IMR-90 (cell line): ENCODE measurements at regions not wholly inside any gene's neighbourhood (a gene's known extent, or its start where the extent isn't known, plus 50 kb on each side); places are given as distances from the start of the nearest gene placed in this dataset.

Experiments
- ATAC-seq: fragments of 200-7000 bp; cut with Tn5 transposase; 2 replicates; pipeline ENCODE4 v1.9.1; 2020; ENCODE audit warnings: low read depth, mild to moderate bottlenecking, moderate library complexity
- BruUV-seq: library from RNA; stranded (reverse); fragments of 400-500 nt; replicated peaks from 2 replicates; lab custom pipeline; 2021; lab: Mats Ljungman, UMichigan
- CTCF ChIA-PET: fragments of 300-600 bp; formaldehyde crosslinking; extraction: SDS; loops from one replicate; lab custom pipeline; 2021; ENCODE audit warnings: antibody characterized with exemption; lab: Yijun Ruan, JAX
- POLR2A ChIA-PET: fragments of 300-600 bp; sonication (Branson Sonifier 250); formaldehyde crosslinking; loops from one replicate; lab custom pipeline; 2022; ENCODE audit warnings: antibody characterized with exemption; ENCODE audit not compliant: unreplicated experiment; lab: Charles Lee
- DNase-seq: peaks from one replicate; pipeline ENCODE4 v3.0.0; 2013
- H2AFZ ChIP-seq: replicated peaks from 2 replicates; pipeline ENCODE3; 2013; ENCODE audit warnings: low read length, mild to moderate bottlenecking; ENCODE audit not compliant: poor library complexity
- H2AK5ac ChIP-seq: 2 replicates; pipeline ENCODE4 v1.6.1; 2013; ENCODE audit warnings: low read depth, low read length, inconsistent platforms
- H2AK9ac ChIP-seq: replicated peaks from 2 replicates; pipeline ENCODE3; 2013; ENCODE audit warnings: mild to moderate bottlenecking, low read depth, low read length, moderate library complexity; ENCODE audit not compliant: poor library complexity
- H2BK120ac ChIP-seq: 2 replicates; pipeline ENCODE4 v1.6.1; 2013; ENCODE audit warnings: low read depth, low read length, inconsistent platforms
- H2BK15ac ChIP-seq: 3 replicates; pipeline ENCODE4 v1.6.1; 2013; ENCODE audit warnings: low read depth, low read length, inconsistent platforms
- H2BK20ac ChIP-seq: 2 replicates; pipeline ENCODE4 v1.6.1; 2013; ENCODE audit warnings: low read depth, mild to moderate bottlenecking, inconsistent platforms, low read length, moderate library complexity
- H2BK5ac ChIP-seq: 2 replicates; pipeline ENCODE4 v1.6.1; 2013; ENCODE audit warnings: mild to moderate bottlenecking, low read depth, low read length, inconsistent platforms; ENCODE audit not compliant: poor library complexity, severe bottlenecking
- H3K14ac ChIP-seq: replicated peaks from 2 replicates; pipeline ENCODE4 v1.6.1; 2013; ENCODE audit warnings: low read depth, low read length, inconsistent platforms
- H3K18ac ChIP-seq: 2 replicates; pipeline ENCODE4 v1.6.1; 2013; ENCODE audit warnings: low read depth, low read length, control low read depth
- H3K23ac ChIP-seq: 2 replicates; pipeline ENCODE4 v1.6.1; 2013; ENCODE audit warnings: low read depth, low read length, inconsistent platforms
- H3K27ac ChIP-seq: 2 replicates; pipeline ENCODE4 v1.5.1; 2013; ENCODE audit warnings: mild to moderate bottlenecking, control low read depth, low read length; ENCODE audit not compliant: insufficient read depth
- H3K27me3 ChIP-seq: 2 replicates; pipeline ENCODE4 v1.6.1; 2013; ENCODE audit warnings: low read length; ENCODE audit not compliant: control insufficient read depth, insufficient read depth
- H3K36me3 ChIP-seq: 2 replicates; pipeline ENCODE4 v1.6.1; 2013; ENCODE audit warnings: low read length, mixed read lengths; ENCODE audit not compliant: control insufficient read depth, insufficient read depth
- H3K4ac ChIP-seq: 2 replicates; pipeline ENCODE4 v1.6.1; 2013; ENCODE audit warnings: low read depth, low read length, inconsistent platforms
- H3K4me1 ChIP-seq: 2 replicates; pipeline ENCODE4 v1.6.1; 2013; ENCODE audit warnings: low read length, mixed read lengths; ENCODE audit not compliant: control insufficient read depth, insufficient read depth
- H3K4me2 ChIP-seq: 2 replicates; pipeline ENCODE4 v1.6.1; 2013; ENCODE audit warnings: low read depth, mild to moderate bottlenecking, control low read depth, low read length, moderate library complexity
- H3K4me3 ChIP-seq: 2 replicates; pipeline ENCODE4 v1.5.1; 2013; ENCODE audit warnings: low read depth, mild to moderate bottlenecking, control low read depth, low read length, moderate library complexity; ENCODE audit not compliant: insufficient read depth
- H3K56ac ChIP-seq: 2 replicates; pipeline ENCODE4 v1.6.1; 2013; ENCODE audit warnings: low read length, inconsistent platforms; ENCODE audit not compliant: insufficient read depth; ENCODE audit errors: extremely low read depth
- H3K79me1 ChIP-seq, 2 experiments: 2 replicates each; pipeline ENCODE4 v1.6.1; 2013; ENCODE audit warnings: low read length in 2 of 2, inconsistent platforms in 1 of 2, low read depth in 1 of 2
- H3K9ac ChIP-seq: 2 replicates; pipeline ENCODE4 v1.6.1; 2013; ENCODE audit warnings: low read depth, low read length, control low read depth
- H3K9me1 ChIP-seq: 2 replicates; pipeline ENCODE4 v1.6.1; 2013; ENCODE audit warnings: low read length, inconsistent platforms; ENCODE audit not compliant: insufficient read depth
- H3K9me3 ChIP-seq: 2 replicates; pipeline ENCODE4 v1.6.1; 2013; ENCODE audit warnings: low read length; ENCODE audit not compliant: control insufficient read depth, insufficient read depth
- H4K20me1 ChIP-seq: 2 replicates; pipeline ENCODE4 v1.6.1; 2013; ENCODE audit warnings: low read length, inconsistent platforms; ENCODE audit not compliant: insufficient read depth
- H4K5ac ChIP-seq: 2 replicates; pipeline ENCODE4 v1.6.1; 2013; ENCODE audit warnings: mild to moderate bottlenecking, low read depth, low read length, control low read depth
- H4K8ac ChIP-seq, 2 experiments: 2 replicates each; pipeline ENCODE4 v1.6.1; 2013; ENCODE audit warnings: low read depth in 2 of 2, low read length in 2 of 2, control low read depth in 1 of 2, inconsistent platforms in 1 of 2
- H4K91ac ChIP-seq: 2 replicates; pipeline ENCODE4 v1.6.1; 2013; ENCODE audit warnings: low read depth, low read length, inconsistent platforms; ENCODE audit not compliant: insufficient read depth
- BHLHE40 ChIP-seq: fragments of 150-350 bp; IDR thresholded peaks from 2 replicates; pipeline ENCODE4 v1.6.1; 2016; ENCODE audit warnings: mild to moderate bottlenecking, low read depth, low read length
- CEBPB ChIP-seq: IDR thresholded peaks from 2 replicates; pipeline ENCODE4 v1.6.1; 2012; ENCODE audit warnings: low read depth, low read length, improper control_type of control experiment
- MAFK ChIP-seq: IDR thresholded peaks from 2 replicates; pipeline ENCODE4 v1.6.1; 2012; ENCODE audit warnings: low read depth, low read length, improper control_type of control experiment
- MAZ ChIP-seq: IDR thresholded peaks from 2 replicates; pipeline ENCODE4 v1.6.1; 2012; ENCODE audit warnings: low read depth, mild to moderate bottlenecking, low read length, improper control_type of control experiment, moderate library complexity, borderline replicate concordance
- MXI1 ChIP-seq: IDR thresholded peaks from 2 replicates; pipeline ENCODE4 v1.6.1; 2012; ENCODE audit warnings: low read depth, mild to moderate bottlenecking, low read length, moderate library complexity, borderline replicate concordance
- POLR2A ChIP-seq: IDR thresholded peaks from 2 replicates; pipeline ENCODE4 v1.6.1; 2012; ENCODE audit warnings: mild to moderate bottlenecking, low read depth, low read length
- RAD21 ChIP-seq: IDR thresholded peaks from 2 replicates; pipeline ENCODE4 v1.6.1; 2012; ENCODE audit warnings: low read length, improper control_type of control experiment
- RCOR1 ChIP-seq: IDR thresholded peaks from 2 replicates; pipeline ENCODE4 v1.6.1; 2012; ENCODE audit warnings: mild to moderate bottlenecking, low read length, improper control_type of control experiment; ENCODE audit not compliant: insufficient replicate concordance
- RFX5 ChIP-seq: IDR thresholded peaks from 2 replicates; pipeline ENCODE4 v1.8.0; 2012; ENCODE audit warnings: low read depth, mild to moderate bottlenecking, low read length, moderate library complexity
- SMC3 ChIP-seq: fragments of 150-350 bp; IDR thresholded peaks from 2 replicates; pipeline ENCODE4 v1.6.1; 2016; ENCODE audit warnings: low read depth, mild to moderate bottlenecking, antibody characterized with exemption, low read length, moderate library complexity
- USF2 ChIP-seq: fragments of 150-350 bp; IDR thresholded peaks from 2 replicates; pipeline ENCODE4 v1.6.1; 2017; ENCODE audit warnings: mild to moderate bottlenecking, antibody characterized with exemption, low read length, low read depth
- WGBS, 2 experiments: methylation state at CpG; one replicate each; pipeline versions ENCODE4 v1.1.5 to v1.1.7; 2013; ENCODE audit warnings: missing lambda C conversion rate in 2 of 2; ENCODE audit not compliant: insufficient read length in 1 of 2; ENCODE audit errors: extremely low coverage in 2 of 2; 5-methylcytosine and 5-hydroxymethylcytosine counted together
- dilution Hi-C: fragments of 300-500 bp; cut with HindIII; formaldehyde crosslinking; loops from one replicate; pipeline ENCODE4 v1.14.3; 2018; ENCODE audit warnings: low sequenced_read_pairs; ENCODE audit not compliant: unreplicated experiment
- in situ Hi-C: fragments of 300-500 bp; cut with MboI; formaldehyde crosslinking; loops from 3 replicates; pipeline ENCODE4 v1.14.3; 2019; ENCODE audit warnings: low sequenced_read_pairs, inconsistent platforms, mixed read lengths
- intact Hi-C: fragments of 100-400 bp; cut with micrococcal nuclease; formaldehyde crosslinking; loops from 2 replicates; pipeline ENCODE4 v1.10.0; 2022
- TF ChIP-seq, protein P1 (sequence below): conservative IDR thresholded peaks from 2 replicates; pipeline ENCODE4 v1.5.1; 2012; ENCODE audit warnings: mild to moderate bottlenecking, low read depth, low read length, improper control_type of control experiment
- TF ChIP-seq, protein P2 (sequence below): fragments of 150-350 bp; IDR thresholded peaks from 2 replicates; pipeline ENCODE4 v1.6.1; 2016; ENCODE audit warnings: low read depth, mild to moderate bottlenecking, low read length, moderate library complexity, borderline replicate concordance

DNA sequence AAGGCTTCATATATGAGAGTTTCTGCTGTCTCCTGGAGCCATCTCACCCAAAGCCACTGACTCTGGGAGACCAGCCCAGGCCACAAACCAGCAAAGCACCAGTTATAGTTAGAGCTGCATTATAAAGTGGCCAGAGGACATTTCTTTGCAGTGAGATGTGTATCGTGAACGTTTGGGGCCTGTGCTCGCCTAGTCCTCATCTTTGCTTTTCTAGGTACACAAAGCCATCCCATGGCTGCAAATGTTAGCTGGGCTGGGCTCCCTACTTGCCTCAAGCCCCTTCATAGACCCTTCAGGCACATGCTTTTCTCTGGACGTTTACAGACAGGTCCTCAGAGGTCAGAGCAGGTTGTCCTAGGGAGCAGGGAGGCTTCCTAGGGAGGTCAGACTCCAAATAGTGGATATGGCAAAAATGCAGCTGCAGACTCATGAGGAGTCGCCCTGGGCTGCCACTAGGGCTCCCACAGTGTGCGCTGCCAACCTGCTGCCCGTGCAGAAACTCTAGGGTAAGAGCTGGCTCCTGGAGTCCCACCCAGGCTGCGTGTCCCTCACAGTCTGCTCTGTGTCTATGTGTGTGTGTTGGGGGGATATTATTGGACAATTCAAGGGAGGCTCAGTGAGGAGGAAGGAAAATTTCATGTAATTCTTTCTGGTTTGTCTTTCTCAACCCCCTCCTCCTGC is 141.0 kb downstream of the RPIA start:
- ChIA-PET POLR2A (no interaction called here), CTCF (interaction anchor here (1.2 kb wide), 2 partner anchors 12 to 14 kb away, joined by 3 read pairs; no protein-coding TSS in a partner anchor)
- Histone ChIP-seq H3K27me3 (peaks cover 1% of the 10 kb centered on the region; the same call in 1 of the 2 replicates), H3K4me1 (no peaks in the 10 kb centered on the region), H4K8ac (no peak overlapping the region), H2BK15ac (no peak overlapping the region), H2BK5ac (no peak overlapping the region), H3K4ac (no peak overlapping the region), H3K9ac (no peak overlapping the region), H3K18ac (no peak overlapping the region), H3K14ac (no peak overlapping the region), H3K9me3 (no peaks in the 10 kb centered on the region), H3K79me1 (no peaks in the 10 kb centered on the region), H2BK20ac (no peak overlapping the region), H4K20me1 (no peaks in the 10 kb centered on the region), H2AK5ac (no peak overlapping the region), H4K5ac (no peak overlapping the region), H2AK9ac (no peak overlapping the region), H3K56ac (no peak overlapping the region), H3K23ac (no peak overlapping the region), H3K27ac (no peak overlapping the region), H2BK120ac (no peak overlapping the region), H2AFZ (no peak overlapping the region), H3K4me2 (no peak overlapping the region), H4K91ac (no peak overlapping the region), H3K9me1 (no peaks in the 10 kb centered on the region), H3K36me3 (no peaks in the 10 kb centered on the region), H3K4me3 (no peak overlapping the region)
- BruUV-seq: no TSS peak
- intact Hi-C loops: no loop called here
- DNase-seq: no peak
- dilution Hi-C loops: no loop called here
- in situ Hi-C loops: no loop called here
- no peak for ATAC-seq
- WGBS, 2 experiments: no CpG with 5 or more reads among the region's 8 CpGs
- TF ChIP-seq MAZ (no peak), USF2 (no peak), RCOR1 (no peak), SMC3 (no peak), CEBPB (no peak), RAD21 (no peak), POLR2A (no peak), BHLHE40 (no peak), MXI1 (no peak), MAFK (no peak), RFX5 (no peak)
- TF ChIP-seq, protein P1, sequence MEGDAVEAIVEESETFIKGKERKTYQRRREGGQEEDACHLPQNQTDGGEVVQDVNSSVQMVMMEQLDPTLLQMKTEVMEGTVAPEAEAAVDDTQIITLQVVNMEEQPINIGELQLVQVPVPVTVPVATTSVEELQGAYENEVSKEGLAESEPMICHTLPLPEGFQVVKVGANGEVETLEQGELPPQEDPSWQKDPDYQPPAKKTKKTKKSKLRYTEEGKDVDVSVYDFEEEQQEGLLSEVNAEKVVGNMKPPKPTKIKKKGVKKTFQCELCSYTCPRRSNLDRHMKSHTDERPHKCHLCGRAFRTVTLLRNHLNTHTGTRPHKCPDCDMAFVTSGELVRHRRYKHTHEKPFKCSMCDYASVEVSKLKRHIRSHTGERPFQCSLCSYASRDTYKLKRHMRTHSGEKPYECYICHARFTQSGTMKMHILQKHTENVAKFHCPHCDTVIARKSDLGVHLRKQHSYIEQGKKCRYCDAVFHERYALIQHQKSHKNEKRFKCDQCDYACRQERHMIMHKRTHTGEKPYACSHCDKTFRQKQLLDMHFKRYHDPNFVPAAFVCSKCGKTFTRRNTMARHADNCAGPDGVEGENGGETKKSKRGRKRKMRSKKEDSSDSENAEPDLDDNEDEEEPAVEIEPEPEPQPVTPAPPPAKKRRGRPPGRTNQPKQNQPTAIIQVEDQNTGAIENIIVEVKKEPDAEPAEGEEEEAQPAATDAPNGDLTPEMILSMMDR: no peak
- TF ChIP-seq, protein P2, sequence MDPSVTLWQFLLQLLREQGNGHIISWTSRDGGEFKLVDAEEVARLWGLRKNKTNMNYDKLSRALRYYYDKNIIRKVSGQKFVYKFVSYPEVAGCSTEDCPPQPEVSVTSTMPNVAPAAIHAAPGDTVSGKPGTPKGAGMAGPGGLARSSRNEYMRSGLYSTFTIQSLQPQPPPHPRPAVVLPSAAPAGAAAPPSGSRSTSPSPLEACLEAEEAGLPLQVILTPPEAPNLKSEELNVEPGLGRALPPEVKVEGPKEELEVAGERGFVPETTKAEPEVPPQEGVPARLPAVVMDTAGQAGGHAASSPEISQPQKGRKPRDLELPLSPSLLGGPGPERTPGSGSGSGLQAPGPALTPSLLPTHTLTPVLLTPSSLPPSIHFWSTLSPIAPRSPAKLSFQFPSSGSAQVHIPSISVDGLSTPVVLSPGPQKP: no peak
